ENCODE measurements at regions not wholly inside any gene's neighbourhood (a gene's known extent, or its start where the extent isn't known, plus 50 kb on each side); places are given as distances from the start of the nearest gene placed in this dataset.
"Not testable (repeated sequence)": the region's sequence is repeated elsewhere in the genome, so short reads cannot be mapped to it uniquely, and the experiment has no call there.

DNA sequence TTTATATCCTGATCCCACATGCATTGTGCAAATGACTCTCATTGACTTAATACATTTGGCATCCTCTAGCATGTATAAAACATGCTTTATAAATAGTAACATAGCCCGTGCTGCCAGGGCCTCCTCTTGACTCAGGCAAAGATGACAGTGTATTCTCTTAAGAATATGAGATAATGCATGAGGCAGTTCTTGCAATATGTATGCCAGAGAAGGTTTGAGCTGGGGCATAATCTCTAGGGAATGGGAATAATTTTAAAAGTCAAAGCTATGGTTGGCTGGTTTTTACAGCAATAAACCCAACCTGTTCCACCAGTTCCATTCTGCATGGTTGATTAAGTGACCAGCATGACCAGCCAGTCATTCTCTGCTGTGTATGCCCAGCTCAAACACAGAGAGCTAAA lies 179.0 kb upstream of the PFN2 start:
- DNase-seq, result no peak

DNA sequence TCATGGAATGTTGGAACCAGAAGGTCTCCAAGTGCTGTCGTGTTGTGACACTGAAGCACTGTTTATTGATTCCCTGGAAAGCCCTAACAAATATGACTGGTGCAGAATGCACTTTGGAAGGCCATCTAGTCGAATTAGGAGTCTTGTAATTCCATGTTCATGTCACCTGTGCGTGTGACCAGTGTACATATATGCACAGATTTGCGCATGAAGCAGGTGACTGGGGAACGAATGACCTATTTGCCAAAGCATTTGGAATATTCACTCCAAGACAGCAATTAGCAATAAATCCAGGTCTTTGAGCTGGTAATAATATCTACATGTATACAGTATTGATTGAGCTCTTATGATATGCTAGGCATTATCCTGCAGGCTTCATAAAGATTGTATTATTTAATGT lies 177.5 kb upstream of the PFN2 start:
- no peak for DNase-seq

DNA sequence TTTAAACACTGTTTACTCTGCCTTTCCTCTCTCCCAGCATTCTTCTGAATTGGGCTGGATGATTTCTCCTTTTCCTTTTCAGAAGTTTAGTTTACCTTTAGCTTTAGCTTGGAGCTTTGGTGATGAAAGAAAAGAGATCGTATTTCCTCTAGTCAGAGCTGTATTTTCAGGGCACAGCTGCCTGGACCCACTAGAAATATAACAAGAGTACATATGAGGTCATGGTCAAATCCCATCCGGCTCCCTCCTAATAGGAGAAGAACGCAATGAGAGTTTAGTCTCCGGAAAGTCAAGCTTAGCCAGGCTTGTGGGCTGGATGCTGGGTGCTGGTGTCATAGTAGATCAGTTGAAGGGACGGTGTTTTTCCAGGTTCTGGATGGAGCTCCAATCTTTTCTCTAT lies 177.1 kb upstream of the PFN2 start:
- DNase-seq, result no peak

DNA sequence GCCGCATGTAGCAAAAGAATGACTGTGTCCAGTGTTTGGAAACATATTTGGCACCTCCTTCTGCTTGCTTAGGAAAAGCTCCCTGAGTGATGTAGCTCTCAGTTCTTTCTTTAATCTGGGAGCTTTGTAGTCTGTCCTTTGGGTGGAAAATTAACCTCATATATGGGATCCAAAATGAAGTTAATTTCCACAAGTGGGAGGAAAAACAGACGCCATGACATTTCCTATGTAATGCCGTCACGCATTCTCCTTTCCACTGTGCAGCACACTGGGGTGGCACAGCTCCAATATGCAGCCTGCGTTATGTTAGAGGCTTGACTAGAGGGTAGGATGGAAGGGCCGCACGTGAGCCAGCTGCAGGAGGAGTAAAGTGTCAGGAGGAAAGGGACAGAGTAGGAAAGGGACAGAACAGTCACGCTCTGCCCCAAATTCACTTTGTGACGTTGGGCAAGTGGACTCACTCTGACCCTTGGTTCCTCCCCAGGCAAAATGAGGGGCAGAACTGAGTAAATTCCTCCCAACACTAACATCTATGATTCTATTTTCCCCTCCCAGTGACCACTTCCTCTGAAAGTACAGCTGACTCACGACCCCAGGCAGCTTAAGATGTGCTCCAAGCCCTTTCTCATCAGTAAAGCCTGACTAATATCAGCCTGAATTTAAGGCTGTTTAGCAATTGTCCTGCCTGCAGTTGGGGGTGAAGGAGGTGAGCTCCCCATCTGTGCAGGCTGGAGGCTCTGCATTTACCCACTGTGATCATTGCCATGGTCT lies 176.5 kb upstream of the PFN2 start:
- peak; percentile 34 for DNase-seq

DNA sequence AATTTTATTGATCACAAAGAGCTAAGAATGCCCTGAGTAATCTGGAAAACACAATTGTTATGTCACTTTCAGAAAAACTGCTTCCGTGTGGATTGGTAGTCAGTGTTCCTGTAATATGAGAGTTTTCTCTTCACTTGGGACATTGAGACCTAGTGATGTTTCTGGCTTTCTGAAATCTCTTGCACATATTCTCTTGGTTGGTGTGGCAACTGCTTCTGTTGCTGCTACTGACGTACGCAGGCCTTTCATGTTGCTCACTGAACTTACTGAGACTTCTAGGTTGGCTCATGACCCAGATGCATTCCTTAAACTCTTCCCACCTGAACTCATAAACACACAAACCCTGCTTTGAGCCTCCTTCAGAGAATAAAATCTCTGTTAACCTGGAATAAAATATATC lies 175.0 kb upstream of the PFN2 start:
- DNase-seq, result no peak

DNA sequence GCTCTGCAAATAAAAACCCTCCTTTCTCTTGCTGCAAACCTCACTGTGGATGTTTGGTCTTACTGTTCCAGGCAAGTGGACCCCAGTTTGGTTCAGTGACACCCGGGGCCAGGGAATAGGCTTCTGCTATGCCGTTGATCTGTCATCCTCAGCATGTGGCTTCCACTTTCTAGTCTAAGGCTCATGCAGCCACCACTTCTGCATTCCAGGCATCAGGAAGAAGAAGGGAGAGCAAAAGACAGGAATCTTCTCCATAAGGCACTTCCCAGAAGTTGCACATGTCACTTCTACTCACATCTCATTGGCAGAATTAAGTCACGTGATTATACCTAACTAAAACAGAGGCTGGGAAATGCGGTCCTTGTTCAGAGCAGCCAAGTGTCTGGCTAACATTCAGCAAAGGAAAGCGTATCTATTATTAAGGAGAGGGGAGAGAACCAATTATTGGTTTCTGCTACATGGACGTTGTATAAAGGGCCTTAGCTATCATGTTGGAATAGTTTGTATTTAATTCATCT lies 173.6 kb upstream of the PFN2 start:
- no peak for DNase-seq

DNA sequence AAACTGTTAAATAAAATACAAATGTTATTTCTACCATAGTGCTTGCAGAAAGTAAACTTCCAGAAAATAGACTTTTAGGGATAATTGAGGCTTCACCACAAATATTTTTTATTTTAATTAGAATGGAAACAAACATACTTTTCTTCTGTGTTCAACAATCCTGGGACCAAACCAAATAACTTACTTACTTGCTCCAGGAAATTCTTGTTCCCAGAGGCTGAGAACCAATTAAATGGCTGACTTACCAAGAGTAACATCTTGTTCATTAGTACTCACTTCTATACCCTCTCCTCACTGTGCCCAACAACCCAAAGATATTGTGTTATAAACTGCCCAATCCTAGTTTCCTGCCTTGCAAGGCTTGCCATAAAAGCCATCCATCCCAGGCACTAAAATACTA lies 172.2 kb upstream of the PFN2 start:
- no peak for DNase-seq

DNA sequence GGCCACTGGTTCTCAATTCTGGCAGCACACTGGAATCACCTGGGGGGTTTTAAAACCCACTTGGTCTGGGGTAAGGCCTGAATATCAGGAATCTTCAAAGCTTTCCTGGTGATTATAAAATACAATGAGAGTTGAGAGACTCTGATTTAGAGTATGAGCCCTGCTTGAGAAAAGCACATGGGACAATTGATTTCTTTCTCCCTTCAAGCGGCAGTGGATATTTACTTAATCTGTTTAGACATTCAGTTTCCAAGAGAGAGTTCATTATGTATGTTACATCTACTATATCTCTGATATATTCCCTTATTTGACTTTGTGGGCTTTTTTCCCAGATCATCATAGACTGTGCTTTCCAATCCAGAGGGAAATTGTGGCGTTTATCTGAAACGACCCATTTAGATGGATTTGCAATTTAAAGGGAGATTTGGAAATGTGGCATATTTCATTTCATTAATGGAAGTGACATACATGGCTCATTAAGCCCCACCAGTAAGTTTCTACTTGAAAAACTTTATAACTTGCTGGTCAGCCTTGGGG lies 171.2 kb upstream of the PFN2 start:
- no peak for DNase-seq

DNA sequence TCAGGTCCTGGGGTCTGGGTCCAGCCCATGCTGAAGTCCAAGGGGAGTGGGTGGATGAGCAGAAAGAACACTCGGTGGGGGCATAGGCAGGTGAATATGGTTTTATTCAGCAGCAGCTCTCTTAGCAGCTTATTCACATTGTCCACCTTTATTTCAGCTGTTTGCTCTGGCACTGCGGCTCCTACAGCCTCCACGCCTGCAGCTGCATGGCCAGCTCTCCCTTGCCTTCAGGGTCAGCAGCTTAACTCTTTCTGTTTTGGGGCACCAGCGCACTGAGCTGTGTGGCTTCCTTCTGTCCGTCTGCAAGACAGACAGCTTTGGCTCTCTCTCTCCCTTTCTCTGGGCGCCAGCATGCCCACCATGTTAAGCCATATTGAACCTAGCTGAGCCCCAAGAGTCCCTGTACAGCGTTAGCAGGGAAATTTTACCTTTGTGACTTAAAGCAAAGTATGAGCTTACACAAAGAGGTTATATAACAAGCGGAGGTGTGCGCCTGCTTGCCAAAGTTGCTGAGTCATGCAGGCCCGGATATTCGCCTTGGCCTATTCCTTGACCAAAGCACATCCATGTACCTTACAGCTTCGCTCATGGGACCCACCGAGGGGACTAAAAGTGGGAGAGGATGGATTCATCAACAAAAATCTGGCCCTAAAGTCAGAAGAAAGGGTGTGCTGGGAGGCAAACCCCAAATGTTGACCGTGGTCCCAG lies 170.1 kb upstream of the PFN2 start:
- DNase-seq, result no peak

DNA sequence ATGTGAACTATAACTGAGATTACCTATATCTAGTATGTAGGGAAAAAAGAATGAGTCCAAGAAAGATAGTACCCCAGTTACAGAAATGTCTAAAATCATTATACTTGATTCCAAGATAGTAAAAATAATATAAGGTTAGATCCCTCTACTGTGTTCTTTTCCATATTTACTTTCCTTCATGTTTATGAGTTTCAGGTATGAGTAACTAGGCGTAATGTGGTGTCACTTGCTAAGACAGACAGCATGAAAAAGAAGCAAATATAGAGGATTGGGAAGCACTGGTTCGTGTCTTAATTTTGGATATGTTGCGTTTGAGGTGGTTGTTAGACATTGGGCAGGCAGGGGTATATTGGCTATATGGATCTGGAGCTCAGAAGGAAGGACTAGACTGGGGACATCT lies 168.1 kb upstream of the PFN2 start:
- no peak for DNase-seq

DNA sequence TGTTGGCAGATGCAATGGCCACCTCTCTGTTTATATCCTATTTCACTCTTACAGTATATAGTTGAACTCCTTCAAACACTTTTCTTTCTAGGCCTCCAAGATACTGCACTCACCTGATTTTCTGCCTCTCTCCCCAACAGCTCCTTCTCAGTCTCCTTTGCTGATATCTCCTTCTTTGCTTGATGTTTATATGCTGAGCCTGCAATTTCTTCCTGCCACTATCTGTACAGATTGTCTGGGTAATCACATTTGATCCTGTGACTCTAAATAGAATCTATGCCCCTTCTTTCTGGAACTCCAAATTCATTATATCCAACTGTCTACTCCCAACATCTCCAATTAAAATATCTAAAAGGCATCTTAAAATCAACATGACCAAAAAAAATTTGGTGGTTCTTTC lies 165.5 kb upstream of the PFN2 start:
- DNase-seq, result no peak

DNA sequence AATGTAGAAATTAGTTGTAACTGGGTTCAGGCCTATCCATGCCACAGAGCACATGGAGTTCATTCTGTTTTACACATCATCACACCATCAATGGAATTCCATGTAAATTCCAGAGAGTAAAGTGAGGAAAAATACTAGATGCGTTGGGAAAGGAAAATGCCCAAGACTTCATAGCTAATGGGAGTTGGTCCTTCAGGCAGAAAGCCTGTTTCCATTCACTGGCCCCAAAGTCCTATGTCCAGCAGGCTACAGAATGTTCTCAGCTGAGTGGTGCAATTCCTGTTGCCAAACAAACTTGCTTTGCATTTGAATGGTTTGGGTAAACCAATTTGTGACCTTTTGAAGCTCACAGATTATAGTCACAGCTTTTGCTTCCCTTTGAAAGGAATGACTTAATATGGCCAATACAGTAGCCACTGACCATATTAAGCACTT lies 164.6 kb upstream of the PFN2 start:
- DNase-seq, result no peak

DNA sequence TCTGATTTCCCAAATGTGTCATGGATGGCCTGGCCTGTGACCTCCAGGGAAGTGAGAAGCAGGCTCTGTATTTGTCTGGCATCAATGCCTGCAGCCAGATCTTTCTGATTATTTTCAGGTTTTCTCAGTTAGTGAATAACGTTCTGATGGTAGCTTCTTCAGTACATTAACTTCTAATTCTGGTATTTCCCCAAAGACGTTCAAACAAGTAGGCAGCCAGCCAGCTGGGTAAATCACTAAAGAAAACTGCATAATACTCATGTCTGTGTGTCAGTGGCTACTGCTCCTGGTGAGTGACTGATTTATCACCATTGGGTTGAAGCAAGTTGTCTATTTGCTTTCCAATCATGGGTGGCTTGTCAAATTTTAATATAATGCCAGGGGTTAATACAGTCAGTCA lies 162.6 kb upstream of the PFN2 start:
- no peak for DNase-seq

DNA sequence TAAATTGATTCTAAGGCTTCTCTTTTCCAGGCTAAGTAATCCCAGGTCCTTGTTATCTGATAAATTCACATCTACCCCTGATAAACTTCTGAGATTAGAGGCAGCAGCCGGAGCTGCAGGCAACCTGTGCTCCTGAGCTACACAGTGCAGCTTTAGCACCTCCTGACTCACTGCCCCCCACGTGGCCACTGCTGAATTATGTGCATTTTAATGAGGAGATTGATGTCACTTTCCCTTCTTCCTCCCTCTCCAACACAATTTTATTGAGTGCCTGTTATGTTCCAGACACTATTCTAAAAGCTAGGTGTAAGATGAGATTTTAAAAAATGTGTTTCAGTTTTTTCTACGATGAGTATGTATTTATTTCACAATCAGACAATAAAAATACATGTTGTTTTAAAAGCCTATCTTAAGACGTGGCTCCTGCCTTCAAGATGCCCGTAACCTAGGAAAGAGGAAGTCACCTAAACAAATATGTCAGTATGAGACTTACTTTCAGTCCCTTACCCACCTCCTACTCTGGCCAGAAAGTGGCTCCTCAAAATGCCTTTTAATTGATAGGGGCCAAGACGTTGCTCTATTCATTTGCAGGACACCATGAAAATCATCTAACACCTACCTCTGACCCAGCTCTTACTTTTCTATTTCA lies 161.5 kb upstream of the PFN2 start:
- no peak for DNase-seq

DNA sequence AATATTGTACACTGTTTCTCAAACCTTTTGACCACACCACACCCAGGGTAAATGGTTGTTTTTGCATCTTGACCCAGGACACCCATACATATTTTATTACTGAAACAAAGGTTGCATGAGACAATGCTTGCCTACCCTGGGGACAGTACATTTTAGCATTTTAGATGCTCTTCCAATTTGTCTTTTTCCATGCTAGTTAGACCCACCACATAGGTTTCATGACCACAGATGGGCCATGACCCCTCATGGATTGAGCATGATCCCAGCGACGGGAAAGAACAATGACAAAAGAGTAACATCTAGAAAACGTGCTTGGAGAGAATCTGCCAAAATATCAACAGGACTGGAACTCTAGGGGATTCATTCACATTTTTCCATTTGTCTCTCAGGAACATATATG lies 161.0 kb upstream of the PFN2 start:
- no peak for DNase-seq

DNA sequence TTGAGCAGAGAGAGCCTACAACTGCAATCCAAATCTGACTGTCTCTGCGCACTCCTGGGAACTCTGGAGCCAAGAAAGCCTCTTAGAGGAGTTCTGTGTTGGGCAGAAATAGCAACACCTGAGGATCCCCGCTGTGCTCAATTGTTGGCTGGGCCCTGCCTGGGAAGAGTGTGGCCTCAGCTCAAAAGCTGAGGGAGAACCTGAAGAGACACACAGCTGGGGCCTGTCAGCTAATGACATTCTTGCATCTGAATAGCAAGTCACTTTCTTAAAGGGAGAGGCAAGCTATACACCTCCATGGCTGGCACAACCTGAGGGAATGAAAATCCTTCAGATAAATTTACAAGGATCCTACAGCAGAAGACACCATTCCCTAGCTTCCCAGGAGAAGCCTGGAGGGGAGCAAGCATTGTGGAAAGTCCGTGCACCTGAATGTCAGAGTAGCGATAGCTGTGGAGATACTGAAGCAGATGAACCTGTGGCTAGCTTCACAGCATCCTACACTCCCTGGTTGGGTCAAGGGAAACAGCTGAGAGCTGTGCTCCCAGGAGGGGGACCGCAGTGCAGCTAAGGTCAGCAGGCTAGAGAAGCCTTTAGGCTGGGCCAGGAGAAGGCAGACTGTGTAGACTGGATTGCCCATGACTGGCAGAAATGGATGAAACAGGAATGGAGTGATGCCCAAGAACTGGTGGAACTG lies 159.9 kb upstream of the PFN2 start:
- no peak for DNase-seq

DNA sequence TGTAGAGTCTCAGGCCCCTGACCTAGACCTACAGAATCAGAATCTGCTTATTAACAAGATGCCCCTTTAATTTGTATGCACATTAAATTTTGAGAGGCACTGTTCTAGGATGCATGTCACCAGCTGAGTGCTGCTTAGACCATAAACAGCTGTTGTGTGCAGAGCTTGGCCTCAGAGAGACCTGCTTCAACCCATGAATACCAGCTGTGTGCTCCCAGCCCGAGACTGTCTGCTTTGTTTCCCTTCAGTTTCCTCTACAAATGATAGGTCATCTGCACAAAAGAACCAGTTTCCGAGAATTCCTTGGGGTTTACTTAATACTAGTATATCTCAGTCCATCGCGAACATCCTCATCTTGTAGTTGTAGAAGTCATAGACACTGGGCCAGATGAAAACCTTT lies 158.5 kb upstream of the PFN2 start:
- DNase-seq, result no peak

DNA sequence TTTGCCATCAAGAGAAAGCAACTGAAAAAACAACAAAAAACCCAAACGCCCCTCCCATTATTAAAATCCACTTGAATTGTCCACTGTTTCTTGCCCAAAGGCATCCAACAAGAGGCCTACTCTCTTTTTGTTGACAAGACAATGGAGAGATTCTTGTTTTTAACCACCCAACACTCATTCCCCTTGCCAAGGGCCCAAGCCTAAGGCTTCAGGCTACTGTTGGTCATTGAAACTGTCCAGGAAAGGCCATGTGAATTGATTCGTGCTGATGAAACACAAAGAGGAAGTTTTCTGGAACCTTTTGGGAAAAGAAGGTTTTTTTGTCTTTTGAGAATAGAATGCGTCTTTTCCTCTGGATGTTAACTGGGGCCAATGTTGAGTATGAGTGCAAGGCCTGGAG lies 157.4 kb upstream of the PFN2 start:
- DNase-seq, result no peak

DNA sequence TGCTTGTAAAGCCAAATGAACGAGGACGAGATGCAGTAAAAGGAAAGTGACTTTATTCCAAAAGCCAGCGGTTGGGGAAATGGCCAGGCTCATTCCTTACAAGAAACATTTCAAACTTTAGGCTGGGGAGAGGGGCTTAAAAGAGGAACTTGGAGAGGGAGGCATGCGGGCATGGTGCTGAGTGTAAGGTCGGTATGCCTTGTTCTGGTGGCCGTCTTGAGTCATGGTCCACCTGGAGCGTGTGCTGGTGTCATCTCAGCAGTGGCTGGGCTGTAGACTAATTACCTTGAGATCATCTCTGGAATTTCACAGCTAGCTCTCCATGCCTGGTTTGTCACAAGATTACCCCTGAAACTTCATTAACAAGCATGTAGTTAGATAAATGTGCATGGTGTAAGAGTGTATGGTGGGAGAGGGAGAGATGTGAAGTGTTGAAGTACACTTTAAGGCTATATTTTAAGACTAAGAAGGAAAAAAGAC lies 156.4 kb upstream of the PFN2 start:
- DNase-seq, result no peak

DNA sequence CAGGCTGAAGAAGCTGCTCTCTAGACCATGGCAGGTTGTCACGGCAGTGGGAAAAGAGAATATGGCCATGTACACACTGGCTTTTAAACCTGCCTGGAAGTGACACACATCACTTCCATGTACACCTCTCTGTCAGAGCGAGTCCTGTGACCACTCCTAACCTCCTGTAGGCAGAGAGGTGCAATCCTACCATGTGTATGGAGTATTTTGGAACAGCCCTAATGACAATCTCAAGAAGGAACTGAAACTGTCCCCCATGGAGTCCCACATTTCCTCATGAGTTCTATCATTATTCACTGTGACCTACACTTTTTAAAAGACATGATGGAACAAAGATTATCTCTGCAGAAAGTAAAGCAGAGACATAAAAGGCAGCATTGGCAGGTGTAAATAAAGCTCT lies 153.4 kb upstream of the PFN2 start:
- no peak for DNase-seq

DNA sequence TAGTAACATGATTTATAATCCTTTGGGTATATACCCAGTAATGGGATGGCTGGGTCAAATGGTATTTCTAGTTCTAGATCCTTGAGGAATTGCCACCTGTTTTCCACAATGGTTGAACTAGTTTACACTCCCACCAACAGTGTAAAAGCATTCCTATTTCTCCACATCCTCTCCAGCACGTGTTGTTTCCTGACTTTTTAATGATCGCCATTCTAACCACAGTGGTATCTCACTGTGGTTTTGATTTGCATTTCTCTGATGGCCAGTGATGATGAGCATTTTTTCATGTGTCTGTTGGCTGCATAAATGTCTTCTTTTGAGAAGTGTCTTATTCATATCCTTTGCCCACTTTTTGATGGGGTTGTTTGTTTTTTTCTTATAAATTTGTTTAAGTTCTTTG lies 152.6 kb upstream of the PFN2 start:
- DNase-seq, result not testable (repeated sequence)

DNA sequence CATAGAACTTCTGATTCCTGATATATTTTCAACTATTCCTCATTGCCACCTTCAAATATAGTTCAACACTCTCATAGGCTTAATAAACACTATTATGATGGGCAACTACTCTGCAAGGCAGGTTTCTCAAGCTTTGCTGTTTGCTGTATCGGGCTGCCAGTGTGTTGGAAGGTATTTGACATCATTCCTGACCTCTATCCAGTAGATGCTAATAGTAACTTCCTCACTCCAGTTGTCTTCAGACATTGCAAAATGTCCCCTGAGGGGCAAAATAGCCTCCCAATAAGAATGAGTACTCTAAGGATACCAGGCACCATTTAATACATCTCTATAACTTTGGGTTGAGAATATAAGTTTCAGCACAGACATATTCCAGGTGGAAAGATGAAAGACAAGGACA lies 147.5 kb upstream of the PFN2 start:
- no peak for DNase-seq

DNA sequence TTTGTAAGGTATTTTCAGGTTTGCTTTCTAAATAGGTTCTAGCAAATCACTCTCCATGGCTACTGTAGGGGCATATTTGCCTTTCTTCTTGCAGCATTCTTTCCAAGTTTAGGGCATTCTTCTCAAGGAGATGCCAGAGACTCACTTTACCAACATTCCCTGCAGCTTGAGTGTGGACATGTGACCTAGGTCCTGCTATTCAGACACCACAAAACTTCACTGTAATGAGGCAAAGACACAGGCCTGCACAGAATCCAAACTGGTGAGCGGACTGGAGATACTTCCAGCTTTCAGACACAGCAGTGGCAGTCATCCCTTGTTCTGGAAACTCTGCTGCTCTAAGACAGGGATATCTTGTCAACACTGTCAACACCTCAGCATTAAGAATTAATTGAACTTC lies 146.4 kb upstream of the PFN2 start:
- DNase-seq, result no peak

All from activated CD4-positive, alpha-beta T cell treated with anti-CD3 and anti-CD28 coated beads, Interleukin-2, Interleukin-6, amounts not matched to agents 100 ng/mL and 50 ng/mL, durations not matched to agents 16 hours and 8 hours (primary cell).